ENCODE measurements at regions not wholly inside any gene's neighbourhood (a gene's known extent, or its start where the extent isn't known, plus 50 kb on each side); places are given as distances from the start of the nearest gene placed in this dataset.
"Not testable (repeated sequence)": the region's sequence is repeated elsewhere in the genome, so short reads cannot be mapped to it uniquely, and the experiment has no call there.

DNA sequence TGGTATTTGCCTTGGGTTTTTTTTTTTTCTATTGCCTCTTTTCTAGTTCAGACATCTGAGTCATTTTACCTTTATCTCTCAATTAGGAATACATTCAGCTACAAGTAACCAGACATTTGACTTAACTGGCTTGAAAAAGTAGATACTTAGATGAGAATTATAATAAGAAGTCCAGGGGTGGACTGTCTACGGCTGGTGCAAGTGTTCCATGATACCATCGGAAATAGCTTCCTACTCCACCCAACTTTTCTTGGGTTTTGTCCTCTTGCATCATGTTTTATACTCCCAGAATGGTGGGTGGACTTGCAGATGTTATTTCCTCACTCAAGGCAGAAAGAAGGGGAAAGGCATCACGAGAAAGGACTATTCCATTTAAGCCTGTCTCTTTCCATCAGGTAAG is 104.7 kb downstream of the ARHGAP11B start:
- DNase-seq (ENCODE audit: low spot score in 2 of 2); intact Hi-C loops (cut with DNase I; ENCODE audit: low total_unique reads); H3K4me3 ChIP-seq (ENCODE audit: low read depth, poor library complexity, severe bottlenecking): not testable (repeated sequence)
- 94 to 95% methylated on average over 3 of the region's 3 CpGs for WGBS, 2 donors

DNA sequence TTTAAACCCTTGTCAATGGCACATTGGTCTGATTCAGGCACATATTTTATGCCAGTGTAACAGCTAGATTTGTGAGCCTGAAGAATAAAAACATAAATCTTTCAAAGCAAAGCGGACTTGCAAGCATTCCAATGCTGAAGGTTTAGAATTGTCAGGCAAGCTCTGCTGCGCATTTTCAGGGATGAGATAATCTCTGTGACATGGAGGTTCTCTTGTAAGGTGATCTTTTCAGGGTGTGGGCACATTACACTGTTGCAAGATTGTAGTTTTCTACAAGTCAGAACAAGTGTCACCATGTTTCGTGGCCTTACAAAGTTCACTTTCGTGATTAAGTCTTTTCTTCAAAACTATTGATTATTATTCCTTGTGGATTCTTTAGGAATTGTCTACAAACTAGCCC is 106.2 kb downstream of the ARHGAP11B start:
- DNase-seq (ENCODE audit: low spot score in 2 of 2); intact Hi-C loops (cut with DNase I; ENCODE audit: low total_unique reads); H3K4me3 ChIP-seq (ENCODE audit: low read depth, poor library complexity, severe bottlenecking): not testable (repeated sequence)
- 68 to 69% methylated on average over 4 of the region's 4 CpGs for WGBS, 2 donors

DNA sequence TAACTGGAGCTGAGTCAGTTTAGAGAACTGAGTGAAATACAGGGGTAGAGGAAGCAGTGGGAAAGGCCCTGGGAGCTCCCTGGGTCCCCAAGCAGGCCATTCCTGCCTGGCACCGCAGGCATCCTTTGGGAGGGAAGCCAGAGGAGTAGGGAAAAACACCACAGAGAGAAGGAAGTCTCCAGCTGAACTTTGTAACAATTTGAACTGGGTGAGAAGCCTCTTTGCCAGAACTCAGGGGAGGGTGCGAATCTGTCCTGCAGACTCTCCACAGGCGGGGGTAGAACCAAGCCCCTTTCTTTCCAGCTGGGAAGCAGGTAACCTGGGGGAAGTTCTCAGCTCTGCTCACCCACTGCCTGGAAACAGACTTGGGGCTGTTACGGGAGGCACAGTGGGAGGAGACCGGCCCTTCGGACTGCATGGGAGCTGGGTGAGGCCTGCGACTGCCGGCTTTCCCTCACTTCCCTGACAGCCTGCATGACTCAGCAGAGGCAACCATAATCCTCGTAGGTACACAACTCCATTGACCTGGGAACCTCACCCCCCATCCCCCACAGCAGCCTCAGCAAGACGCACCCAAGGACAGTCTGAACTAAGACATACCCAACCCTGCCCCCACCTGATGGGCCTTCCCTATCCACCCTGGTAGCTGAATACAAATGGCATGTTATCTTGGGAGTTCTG is 110.1 kb downstream of the ARHGAP11B start:
- H3K4me3 ChIP-seq (ENCODE audit: low read depth, poor library complexity, severe bottlenecking); intact Hi-C loops (cut with DNase I; ENCODE audit: low total_unique reads); DNase-seq (ENCODE audit: low spot score in 2 of 2): not testable (repeated sequence)
- WGBS, 2 donors = 93 to 95% methylated on average over 4 to 10 of the region's 10 CpGs

DNA sequence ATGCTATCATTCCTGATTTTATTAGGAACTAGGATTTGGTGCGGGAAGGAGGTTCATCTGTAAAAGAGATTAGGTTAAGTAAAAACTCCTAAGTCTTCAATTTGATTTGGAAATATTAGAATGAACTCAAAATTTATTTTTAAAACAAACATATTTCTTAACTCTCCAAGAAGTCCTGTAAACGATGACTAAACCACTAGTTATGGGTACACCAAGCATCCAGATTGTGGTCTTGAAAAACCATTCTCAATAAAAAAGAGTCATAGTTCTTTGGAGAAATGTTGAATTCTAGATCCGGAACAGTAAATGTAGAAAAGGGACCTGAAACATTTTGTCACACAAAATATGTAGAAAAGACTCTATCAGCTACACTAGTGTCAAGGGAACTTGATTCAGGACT is 116.9 kb downstream of the ARHGAP11B start:
- WGBS, 2 donors = 89 to 92% methylated on average over 3 of the region's 3 CpGs
- intact Hi-C loops (cut with DNase I; ENCODE audit: low total_unique reads); DNase-seq (ENCODE audit: low spot score in 2 of 2): not testable (repeated sequence)

DNA sequence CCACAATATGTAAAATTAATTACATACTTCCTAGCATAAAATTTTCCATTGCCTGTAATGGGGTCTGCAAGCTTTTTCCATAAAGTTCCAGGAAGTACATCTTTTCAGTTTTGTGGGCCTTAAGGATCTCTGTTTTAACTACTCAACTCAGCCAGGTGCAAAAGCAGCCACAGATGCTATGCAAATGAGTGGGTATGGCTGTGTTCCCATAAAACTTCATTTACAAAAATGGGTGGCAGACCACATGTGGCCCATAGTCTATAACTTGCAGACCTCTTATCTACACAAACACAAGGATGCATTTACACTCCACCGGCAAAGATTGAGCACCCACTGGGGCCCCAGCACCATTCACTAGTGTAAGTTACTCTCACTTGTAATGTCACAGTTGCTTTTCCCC is 123.1 kb downstream of the ARHGAP11B start:
- H3K4me3 ChIP-seq (ENCODE audit: low read depth, poor library complexity, severe bottlenecking); intact Hi-C loops (cut with DNase I; ENCODE audit: low total_unique reads); DNase-seq (ENCODE audit: low spot score in 2 of 2): not testable (repeated sequence)
- WGBS, 2 donors = 50% methylated on average over 1 of the region's 1 CpG; no CpG with 5 or more reads in 1 of the 2 donors

More for the DNA sequence above, 116.9 kb downstream of the ARHGAP11B start:
- H3K4me3 ChIP-seq (ENCODE audit: low read depth, poor library complexity, severe bottlenecking) = not testable (repeated sequence)

DNA sequence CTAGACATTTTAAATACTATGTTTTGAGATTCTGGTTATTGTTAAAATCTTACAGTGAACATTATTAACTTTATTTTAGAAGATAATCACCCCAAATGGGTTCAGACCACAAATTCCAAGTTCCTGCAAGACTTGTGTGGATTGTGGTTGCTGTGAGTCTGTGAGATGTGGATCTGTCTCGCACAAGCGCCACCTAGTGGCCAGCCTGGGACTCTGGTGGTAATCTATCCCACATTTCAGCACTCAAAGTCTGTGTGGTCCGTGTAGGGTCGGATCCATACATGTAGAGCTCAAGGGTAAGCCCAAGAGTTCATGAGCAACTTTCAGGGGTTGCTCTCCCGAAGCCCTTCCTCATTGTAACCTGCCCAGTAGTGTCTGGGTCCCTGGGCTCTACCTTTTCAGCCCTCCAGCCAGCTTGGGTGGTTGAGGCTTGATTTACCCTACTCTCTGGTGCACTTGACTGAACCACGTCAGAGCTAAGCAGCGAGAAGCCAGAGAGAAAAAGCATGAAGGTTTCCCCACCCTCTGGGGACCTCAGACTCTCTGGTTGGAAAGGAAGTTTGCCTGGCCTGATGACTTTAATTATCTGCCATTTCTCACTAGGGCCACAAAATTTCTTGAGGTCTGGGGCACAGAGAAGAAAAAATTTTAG is 129.2 kb downstream of the ARHGAP11B start:
- WGBS, 2 donors = 0% methylated on average over 2 of the region's 7 CpGs; no CpG with 5 or more reads in 1 of the 2 donors
- DNase-seq (ENCODE audit: low spot score in 2 of 2) = peak in 1 of 2 donors; percentile 90
- H3K4me3 ChIP-seq (ENCODE audit: low read depth, poor library complexity, severe bottlenecking); intact Hi-C loops (cut with DNase I; ENCODE audit: low total_unique reads): not testable (repeated sequence)

DNA sequence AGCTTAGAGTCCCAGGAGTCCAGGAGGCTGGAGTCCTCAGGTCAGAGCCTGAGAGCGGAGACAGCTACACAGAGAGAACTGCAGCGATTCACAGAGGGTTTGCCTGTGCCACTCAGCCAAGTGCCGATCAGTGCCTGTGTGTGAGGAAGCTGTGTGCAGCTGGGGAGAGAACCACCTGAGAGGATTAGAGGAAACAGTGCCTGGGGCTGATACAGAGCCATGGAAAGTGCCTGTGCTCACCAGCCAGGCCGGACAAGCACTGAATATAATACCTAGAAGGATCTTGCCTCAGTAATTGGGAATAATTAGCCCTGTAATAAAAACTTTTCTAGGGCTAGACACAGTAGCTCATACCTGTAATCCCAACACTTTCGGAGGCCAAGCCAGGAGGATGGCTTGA is 134.7 kb downstream of the ARHGAP11B start:
- WGBS, 2 donors = 68 to 79% methylated on average over 5 of the region's 5 CpGs
- H3K4me3 ChIP-seq (ENCODE audit: low read depth, poor library complexity, severe bottlenecking); intact Hi-C loops (cut with DNase I; ENCODE audit: low total_unique reads): not testable (repeated sequence)
- peak in 1 of 2 donors; percentile 54 for DNase-seq (ENCODE audit: low spot score in 2 of 2)

DNA sequence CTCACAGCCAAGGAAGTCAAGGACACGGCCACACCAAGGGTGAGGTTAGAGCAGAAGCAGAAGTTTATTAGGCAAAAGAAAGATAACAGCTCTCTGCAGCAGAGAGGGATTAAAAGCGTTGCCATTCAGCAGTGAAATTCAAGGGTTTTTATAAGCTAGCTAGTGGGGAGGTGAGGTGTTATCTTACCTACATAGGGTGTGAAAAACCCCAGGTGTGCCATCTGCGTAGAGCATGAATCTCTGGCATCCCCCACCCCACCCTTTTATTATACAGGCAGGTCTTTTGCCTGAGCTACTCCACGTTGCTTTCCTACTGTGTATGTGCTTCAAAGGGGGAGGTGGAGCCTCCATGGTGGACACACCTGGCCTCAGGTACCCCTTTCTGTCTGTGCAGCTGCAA is 135.4 kb downstream of the ARHGAP11B start:
- intact Hi-C loops (cut with DNase I; ENCODE audit: low total_unique reads); H3K4me3 ChIP-seq (ENCODE audit: low read depth, poor library complexity, severe bottlenecking): not testable (repeated sequence)
- peak in 1 of 2 donors; percentile 17 for DNase-seq (ENCODE audit: low spot score in 2 of 2)
- WGBS, 2 donors = 88 to 92% methylated on average over 4 of the region's 4 CpGs

DNA sequence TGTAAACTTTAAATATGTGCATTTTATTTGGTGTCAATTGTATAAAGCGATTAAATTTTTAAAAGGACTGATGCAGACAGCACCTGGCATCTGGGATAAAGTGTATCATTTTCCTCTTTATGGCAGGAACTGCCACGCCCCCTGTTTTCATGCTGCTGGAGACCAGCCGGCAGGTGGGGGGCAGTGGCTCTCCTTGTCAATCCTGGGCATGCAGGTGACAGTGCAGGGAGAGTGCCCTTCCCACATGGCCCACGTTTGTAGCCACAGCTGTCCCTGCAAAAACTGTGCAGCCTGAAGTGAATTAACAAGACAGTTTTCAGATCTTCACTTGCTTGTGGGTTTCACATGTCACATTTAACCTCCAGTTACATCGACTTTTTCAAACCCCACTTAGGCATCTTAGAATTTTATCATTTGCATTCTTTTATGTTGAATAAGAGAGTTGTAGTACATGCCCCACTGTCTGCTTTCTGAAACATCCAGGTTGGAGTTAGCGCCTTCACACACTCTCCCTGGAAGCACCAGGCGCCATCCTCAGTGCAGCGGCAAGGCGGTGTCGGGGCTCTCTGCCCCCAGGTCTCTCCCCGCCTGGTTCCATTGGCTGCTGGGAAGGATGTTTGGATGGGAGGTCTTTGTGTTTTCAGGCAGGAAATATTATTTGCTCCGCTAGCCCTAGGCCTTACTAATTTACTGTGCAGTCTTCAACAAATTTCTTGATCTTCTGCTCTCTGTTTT is 134.2 kb upstream of the FAN1 start:
- intact Hi-C loops (cut with DNase I; ENCODE audit: low total_unique reads); H3K4me3 ChIP-seq (ENCODE audit: low read depth, poor library complexity, severe bottlenecking): not testable (repeated sequence)
- peak in 1 of 2 donors; percentile 74 for DNase-seq (ENCODE audit: low spot score in 2 of 2)
- 93% methylated on average over 12 of the region's 12 CpGs for WGBS, 2 donors

DNA sequence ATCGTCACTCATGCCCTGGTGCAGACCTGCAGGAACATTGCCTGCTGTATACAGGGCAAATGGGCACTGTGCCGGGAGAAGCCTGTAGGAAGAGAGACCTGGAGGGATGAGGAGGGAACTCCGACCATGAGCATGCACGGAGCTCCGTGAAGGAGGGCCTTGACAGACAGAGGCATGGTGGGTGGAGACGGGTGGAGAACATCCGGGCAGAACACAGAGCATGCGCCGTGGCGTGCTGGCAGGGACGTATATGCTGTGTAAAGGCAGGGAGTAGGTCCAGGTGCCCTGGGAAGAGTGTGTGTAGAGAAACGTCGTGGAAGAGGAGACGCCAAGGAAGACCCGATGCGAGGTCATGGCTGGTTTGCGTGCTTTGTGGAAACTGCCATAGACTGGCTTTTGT is 133.0 kb upstream of the FAN1 start:
- TF ChIP-seq, protein P1, sequence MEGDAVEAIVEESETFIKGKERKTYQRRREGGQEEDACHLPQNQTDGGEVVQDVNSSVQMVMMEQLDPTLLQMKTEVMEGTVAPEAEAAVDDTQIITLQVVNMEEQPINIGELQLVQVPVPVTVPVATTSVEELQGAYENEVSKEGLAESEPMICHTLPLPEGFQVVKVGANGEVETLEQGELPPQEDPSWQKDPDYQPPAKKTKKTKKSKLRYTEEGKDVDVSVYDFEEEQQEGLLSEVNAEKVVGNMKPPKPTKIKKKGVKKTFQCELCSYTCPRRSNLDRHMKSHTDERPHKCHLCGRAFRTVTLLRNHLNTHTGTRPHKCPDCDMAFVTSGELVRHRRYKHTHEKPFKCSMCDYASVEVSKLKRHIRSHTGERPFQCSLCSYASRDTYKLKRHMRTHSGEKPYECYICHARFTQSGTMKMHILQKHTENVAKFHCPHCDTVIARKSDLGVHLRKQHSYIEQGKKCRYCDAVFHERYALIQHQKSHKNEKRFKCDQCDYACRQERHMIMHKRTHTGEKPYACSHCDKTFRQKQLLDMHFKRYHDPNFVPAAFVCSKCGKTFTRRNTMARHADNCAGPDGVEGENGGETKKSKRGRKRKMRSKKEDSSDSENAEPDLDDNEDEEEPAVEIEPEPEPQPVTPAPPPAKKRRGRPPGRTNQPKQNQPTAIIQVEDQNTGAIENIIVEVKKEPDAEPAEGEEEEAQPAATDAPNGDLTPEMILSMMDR (IDR thresholded peaks at IDR 0.05) = no peak
- TF ChIP-seq POLR2A (IDR thresholded peaks at IDR 0.05) = no peak
- intact Hi-C loops (cut with DNase I; ENCODE audit: low total_unique reads) = no loop called here
- no peak overlapping the region for H3K4me3 ChIP-seq (ENCODE audit: low read depth, poor library complexity, severe bottlenecking)
- WGBS, 2 donors = 95% methylated on average over 17 of the region's 17 CpGs
- no peak for DNase-seq (ENCODE audit: low spot score in 2 of 2)

Data from lower leg skin (tissue), 4 donors.